MM.1S (cell line): ENCODE measurements at regions not wholly inside any gene's neighbourhood (a gene's known extent, or its start where the extent isn't known, plus 50 kb on each side); places are given as distances from the start of the nearest gene placed in this dataset.

Source experiments
- DNase-seq: peaks from one replicate; pipeline ENCODE4 v3.0.0-alpha.2; 2015
- H2AFZ ChIP-seq: fragments of 300-600 bp; sonication (generic); 2 replicates; pipeline ENCODE4 v1.6.0; 2016; ENCODE audit warnings: antibody characterized with exemption, low read length
- H3F3A ChIP-seq: fragments of 300-600 bp; sonication (generic); 2 replicates; pipeline ENCODE4 v1.6.1; 2016; ENCODE audit warnings: mild to moderate bottlenecking, antibody characterized with exemption, low read length, moderate library complexity, mixed read lengths; ENCODE audit not compliant: insufficient read depth
- H3K27ac ChIP-seq: fragments of 300-600 bp; sonication (generic); 2 replicates; pipeline ENCODE4 v1.5.1; 2016; ENCODE audit warnings: mild to moderate bottlenecking, low read length
- H3K27me3 ChIP-seq: fragments of 300-600 bp; sonication (generic); replicated peaks from 2 replicates; pipeline ENCODE4 v1.6.0; 2016; ENCODE audit warnings: low read length; ENCODE audit not compliant: insufficient read depth
- H3K36me3 ChIP-seq: fragments of 300-600 bp; sonication (generic); replicated peaks from 2 replicates; pipeline ENCODE4 v1.6.1; 2016; ENCODE audit warnings: mild to moderate bottlenecking, low read length, mixed read lengths; ENCODE audit not compliant: insufficient read depth
- H3K4me1 ChIP-seq: fragments of 300-600 bp; sonication (generic); 2 replicates; pipeline ENCODE4 v1.6.1; 2016; ENCODE audit warnings: low read length, mixed read lengths
- H3K4me2 ChIP-seq: fragments of 300-600 bp; sonication (generic); 2 replicates; pipeline ENCODE4 v1.6.0; 2016; ENCODE audit warnings: low read depth, low read length
- H3K4me3 ChIP-seq: fragments of 300-600 bp; sonication (generic); 2 replicates; pipeline ENCODE4 v1.5.1; 2016; ENCODE audit warnings: low read length, mixed read lengths
- H3K79me2 ChIP-seq: fragments of 300-600 bp; sonication (generic); 2 replicates; pipeline ENCODE4 v1.6.1; 2016; ENCODE audit warnings: mixed run types, low read length, mixed read lengths
- H3K9ac ChIP-seq: fragments of 300-600 bp; sonication (generic); 2 replicates; pipeline ENCODE4 v1.6.1; 2016; ENCODE audit warnings: low read length, mixed read lengths
- H3K9me2 ChIP-seq: fragments of 300-600 bp; sonication (generic); replicated peaks from 2 replicates; pipeline ENCODE4 v1.6.1; 2016; ENCODE audit warnings: mild to moderate bottlenecking, low read length, mixed read lengths; ENCODE audit not compliant: insufficient read depth
- H3K9me3 ChIP-seq: fragments of 300-600 bp; sonication (generic); replicated peaks from 2 replicates; pipeline ENCODE4 v1.6.1; 2016; ENCODE audit warnings: mild to moderate bottlenecking, low read length, mixed read lengths; ENCODE audit not compliant: insufficient read depth
- H4K20me1 ChIP-seq: fragments of 300-600 bp; sonication (generic); 2 replicates; pipeline ENCODE4 v1.6.1; 2016; ENCODE audit warnings: mild to moderate bottlenecking, low read length, moderate library complexity, mixed read lengths; ENCODE audit not compliant: insufficient read depth
- CTCF ChIP-seq: fragments of 300-600 bp; sonication (generic); IDR thresholded peaks from 2 replicates; pipeline ENCODE4 v1.5.1; 2016; ENCODE audit warnings: antibody characterized with exemption, low read length, mixed read lengths
- EZH2 ChIP-seq: fragments of 300-600 bp; sonication (generic); optimal IDR thresholded peaks from 2 replicates; pipeline ENCODE3; 2017; ENCODE audit warnings: low read depth, mild to moderate bottlenecking, antibody characterized with exemption, low read length, mixed read lengths
- EZH2phosphoT487 ChIP-seq: fragments of 300-600 bp; sonication (generic); IDR thresholded peaks from 2 replicates; pipeline ENCODE4 v1.6.1; 2018; ENCODE audit warnings: antibody characterized with exemption, low read length

GRCh38 chr10:130957423-130957822, 354.1 kb downstream of the TCERG1L start:
- no peaks in the 10 kb centered on the region for H4K20me1 ChIP-seq
- H3K36me3 ChIP-seq = no peaks in the 10 kb centered on the region
- H3K9me3 ChIP-seq = no peaks in the 10 kb centered on the region
- no peak overlapping the region for H3K27ac ChIP-seq
- no peaks in the 10 kb centered on the region for H3K4me1 ChIP-seq
- no peaks in the 10 kb centered on the region for H3K79me2 ChIP-seq
- H3F3A ChIP-seq = no peaks in the 10 kb centered on the region
- no peaks in the 10 kb centered on the region for H3K27me3 ChIP-seq
- no peak for DNase-seq
- no peaks in the 10 kb centered on the region for H3K9me2 ChIP-seq
- H2AFZ ChIP-seq = no peak overlapping the region
- no peak overlapping the region for H3K9ac ChIP-seq
- no peak for TF ChIP-seq EZH2phosphoT487
- no peak for TF ChIP-seq EZH2
- no peak for TF ChIP-seq CTCF
- no peak overlapping the region for H3K4me3 ChIP-seq
- H3K4me2 ChIP-seq = no peak overlapping the region

DNA sequence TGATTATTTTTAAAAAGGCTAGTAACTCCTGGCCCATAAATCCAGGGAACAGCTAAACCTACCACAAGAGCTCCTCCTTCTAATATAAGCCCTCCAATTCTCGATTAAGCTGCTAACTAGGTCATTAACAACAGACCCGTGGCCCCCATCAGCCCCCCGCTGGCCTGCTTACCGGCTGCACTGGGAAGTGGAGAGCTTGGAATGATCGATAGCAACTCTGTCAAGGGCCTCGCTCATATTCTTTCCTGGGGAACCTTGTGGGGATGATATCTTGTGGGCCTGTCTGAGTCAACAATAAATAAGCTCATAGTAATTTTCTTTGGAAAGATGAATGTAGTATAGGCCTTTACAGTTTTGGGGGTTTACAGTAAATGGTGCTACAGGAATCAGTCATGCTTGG, 353.5 kb downstream of the TCERG1L start:
- H4K20me1 ChIP-seq = no peaks in the 10 kb centered on the region
- H2AFZ ChIP-seq = no peak overlapping the region
- no peak overlapping the region for H3K4me3 ChIP-seq
- no peaks in the 10 kb centered on the region for H3K4me1 ChIP-seq
- H3K9me3 ChIP-seq = no peaks in the 10 kb centered on the region
- no peaks in the 10 kb centered on the region for H3F3A ChIP-seq
- no peaks in the 10 kb centered on the region for H3K27me3 ChIP-seq
- H3K9ac ChIP-seq = no peak overlapping the region
- no peak for DNase-seq
- H3K9me2 ChIP-seq = no peaks in the 10 kb centered on the region
- H3K79me2 ChIP-seq = no peaks in the 10 kb centered on the region
- TF ChIP-seq EZH2phosphoT487 = no peak
- no peak for TF ChIP-seq EZH2
- no peak for TF ChIP-seq CTCF
- H3K27ac ChIP-seq = no peak overlapping the region
- H3K4me2 ChIP-seq = no peak overlapping the region
- no peaks in the 10 kb centered on the region for H3K36me3 ChIP-seq

DNA sequence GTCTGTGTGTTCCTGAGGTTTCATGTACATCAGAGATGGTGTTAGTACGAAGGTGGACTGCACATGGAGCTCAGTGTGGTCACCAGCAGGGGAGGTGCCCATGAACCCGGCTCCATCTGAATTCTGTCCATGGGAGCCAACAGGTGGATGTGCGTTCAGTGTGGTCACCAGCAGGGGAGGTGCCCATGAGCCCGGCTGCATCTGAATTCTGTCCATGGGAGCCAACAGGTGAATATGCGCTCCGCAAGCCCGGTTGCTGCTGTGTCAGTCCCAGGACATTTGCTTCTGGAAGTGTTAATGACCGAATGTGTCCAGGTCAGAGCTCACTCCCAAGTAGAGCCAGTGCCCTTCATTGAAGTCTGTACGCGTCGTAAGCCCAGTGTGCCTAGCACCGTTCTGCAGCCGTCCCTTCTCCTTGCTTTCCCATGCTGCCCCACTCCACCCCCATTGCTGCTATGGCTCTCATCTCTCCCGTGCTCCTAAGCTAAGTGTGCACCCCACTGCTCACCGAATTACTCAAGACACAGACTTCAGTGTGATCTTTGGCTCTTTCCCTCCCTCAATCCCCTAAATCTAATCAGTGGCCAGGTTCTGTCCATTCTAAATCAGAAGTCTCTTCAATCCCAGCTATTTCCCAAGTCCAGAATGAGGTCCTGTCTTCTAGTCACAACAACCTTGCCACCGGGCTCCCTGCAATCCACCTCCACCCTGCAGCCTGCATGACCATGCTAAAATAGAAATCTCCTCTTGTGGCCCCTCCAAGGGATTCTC, 352.4 kb downstream of the TCERG1L start:
- Histone ChIP-seq H3K9ac (no peak overlapping the region), H3K27ac (no peak overlapping the region), H3K4me1 (no peaks in the 10 kb centered on the region), H3K36me3 (no peaks in the 10 kb centered on the region), H3K9me2 (no peaks in the 10 kb centered on the region), H3K4me3 (no peak overlapping the region), H2AFZ (no peak overlapping the region), H3F3A (no peaks in the 10 kb centered on the region), H3K79me2 (no peaks in the 10 kb centered on the region), H3K27me3 (no peaks in the 10 kb centered on the region), H4K20me1 (no peaks in the 10 kb centered on the region), H3K4me2 (no peak overlapping the region), H3K9me3 (no peaks in the 10 kb centered on the region)
- no peak for DNase-seq
- no peak for TF ChIP-seq CTCF
- TF ChIP-seq EZH2phosphoT487 = no peak
- no peak for TF ChIP-seq EZH2
